Middle frontal gyrus (tissue), 1 donor: ENCODE measurements at regions not wholly inside any gene's neighbourhood (a gene's known extent, or its start where the extent isn't known, plus 50 kb on each side); places are given as distances from the start of the nearest gene placed in this dataset.

ENCODE experiments used
- DNase-seq: peaks from one replicate; pipeline ENCODE4 v3.0.0-alpha.2; 2015; ENCODE audit warnings: low spot score; ENCODE audit errors: extremely low spot score

DNA sequence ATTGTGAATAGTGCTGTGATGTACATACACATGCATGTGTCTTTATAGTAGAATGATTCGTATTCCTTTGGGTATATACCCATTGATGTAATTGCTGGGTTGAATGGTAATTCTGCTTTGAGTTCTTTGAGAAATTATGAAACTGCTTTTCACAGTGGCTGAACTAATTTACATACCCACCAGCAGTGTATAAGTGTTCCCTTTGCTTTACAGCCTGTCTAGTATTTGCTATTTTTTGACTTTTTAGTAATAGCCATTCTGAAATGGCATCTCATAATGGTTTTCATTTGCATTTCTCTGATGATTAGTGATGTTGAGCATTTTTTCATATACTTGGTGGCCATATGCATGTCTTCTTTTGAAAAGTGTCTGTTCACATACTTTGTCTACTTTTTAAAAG, 54.5 kb upstream of the FAM78B start:
- DNase-seq, result no peak

DNA sequence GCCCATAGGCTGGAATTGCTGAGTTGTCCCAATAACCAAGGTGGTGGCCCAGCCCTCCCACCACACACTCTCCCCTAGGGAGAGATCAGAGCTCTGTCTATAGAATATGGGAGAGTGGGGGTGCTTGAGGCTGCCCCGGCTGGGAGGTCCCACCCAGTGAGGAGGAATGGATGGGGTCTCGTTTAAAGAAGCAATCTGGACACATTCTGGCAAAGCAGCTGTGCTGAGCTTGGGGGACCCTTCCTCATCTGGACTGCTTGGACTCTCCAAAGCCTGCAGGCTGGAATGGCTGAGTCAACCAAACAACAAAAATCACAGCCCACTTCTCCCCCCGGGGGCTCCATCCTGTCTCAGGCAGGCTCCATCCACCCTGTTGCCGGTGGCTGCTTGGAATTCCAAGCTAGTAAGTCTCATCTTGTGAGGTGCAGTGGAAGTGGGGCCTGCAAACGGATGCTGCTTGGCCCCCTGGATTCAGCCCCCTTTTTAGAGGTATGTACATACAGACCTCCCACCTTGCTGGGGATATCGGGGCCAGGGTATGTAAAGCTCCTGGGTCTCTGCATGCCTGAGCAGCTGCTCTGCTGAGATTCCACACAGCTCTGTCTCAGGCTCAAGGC, 67.1 kb upstream of the FAM78B start:
- DNase-seq, result no peak

DNA sequence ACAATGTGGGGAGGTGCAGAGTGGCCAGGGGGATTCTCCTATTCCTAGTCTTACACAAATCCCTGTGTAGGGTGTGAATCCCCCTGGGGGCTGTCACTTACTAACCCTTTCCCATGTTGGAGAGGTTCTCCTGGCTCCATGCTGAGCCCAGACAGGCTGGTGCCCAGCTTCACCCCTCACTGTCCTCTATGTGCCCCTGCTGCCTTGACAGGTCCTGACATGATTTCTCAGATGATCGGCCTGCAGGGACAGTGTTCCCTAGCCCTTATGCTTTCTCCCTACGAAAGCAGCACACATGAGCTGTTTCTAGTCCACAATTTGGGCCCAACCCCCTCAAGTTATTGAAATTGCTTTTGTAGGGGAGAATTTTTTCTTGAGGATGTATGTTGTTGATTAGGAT, 68.9 kb upstream of the FAM78B start:
- DNase-seq, result no peak

DNA sequence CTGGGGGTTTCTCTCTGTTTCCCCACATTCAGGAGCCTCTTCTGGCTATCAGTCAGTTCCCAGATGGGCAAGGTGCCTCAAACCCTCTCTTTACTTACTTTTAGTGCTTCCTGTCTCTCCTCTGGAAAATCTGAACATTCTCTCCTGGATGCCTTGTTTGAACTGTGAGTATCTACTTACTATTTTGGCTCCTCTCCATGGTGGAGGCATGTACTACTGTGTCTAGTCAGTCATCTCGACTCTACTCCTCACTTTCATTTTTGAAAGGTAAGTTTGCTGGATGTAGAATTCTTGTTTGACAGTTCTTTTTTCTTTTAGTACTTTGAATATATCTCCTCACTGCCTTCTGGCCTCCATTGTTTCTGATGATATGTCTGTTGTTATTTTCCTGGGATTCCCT, 70.9 kb upstream of the FAM78B start:
- DNase-seq, result no peak

DNA sequence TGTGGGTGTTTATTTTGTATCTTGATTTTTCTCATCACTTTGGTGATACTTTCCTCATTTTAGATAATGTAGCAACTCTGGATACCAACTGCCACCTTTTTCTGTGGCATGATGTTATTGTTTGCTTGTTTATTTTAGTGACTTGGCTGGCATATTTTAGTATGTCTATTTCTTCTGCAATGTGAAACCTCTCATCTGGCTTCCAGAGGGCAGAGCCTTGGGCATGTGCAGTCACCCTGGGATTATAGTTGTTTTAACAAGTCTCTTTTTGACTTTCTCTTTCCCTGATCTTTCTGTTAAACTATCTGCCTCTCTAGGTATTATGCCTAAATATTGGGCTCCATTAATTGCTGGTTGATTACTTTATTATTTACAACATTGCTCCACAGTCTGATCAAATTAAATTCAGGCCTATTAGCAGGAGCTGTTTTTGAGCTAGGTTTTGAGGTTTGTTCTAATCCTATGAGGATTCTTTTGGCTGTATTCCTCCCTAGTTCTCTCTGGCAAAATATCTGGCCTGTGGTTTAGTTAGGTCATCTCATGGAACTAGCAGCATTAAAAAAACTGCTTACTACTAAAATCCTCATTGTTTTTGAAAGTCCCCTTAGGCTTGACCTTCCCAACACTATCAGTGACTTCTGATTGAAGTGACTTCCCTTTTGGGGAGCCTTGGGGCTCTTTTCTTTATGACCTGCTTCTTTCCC, 86.4 kb upstream of the FAM78B start:
- no peak for DNase-seq

DNA sequence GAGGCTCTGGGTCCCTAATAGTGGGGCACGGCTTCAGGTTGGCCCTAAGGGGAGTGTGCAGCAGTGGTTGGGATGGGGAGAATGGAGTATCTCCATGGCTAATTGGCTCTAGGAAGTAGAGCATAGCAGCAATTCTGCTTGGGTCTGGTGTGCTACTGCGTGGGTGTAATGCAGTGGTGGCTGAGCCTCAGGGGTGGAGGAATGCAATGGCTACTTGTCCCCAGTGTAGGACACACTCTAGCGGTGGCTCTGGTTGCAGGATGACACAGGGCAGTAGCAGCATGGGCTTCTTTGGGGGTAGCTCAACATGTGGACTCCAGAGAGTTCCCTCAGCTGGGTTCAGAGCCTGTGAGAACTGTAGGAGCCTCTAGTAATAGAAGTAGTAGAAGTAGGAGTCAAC, 91.2 kb upstream of the FAM78B start:
- no peak for DNase-seq

DNA sequence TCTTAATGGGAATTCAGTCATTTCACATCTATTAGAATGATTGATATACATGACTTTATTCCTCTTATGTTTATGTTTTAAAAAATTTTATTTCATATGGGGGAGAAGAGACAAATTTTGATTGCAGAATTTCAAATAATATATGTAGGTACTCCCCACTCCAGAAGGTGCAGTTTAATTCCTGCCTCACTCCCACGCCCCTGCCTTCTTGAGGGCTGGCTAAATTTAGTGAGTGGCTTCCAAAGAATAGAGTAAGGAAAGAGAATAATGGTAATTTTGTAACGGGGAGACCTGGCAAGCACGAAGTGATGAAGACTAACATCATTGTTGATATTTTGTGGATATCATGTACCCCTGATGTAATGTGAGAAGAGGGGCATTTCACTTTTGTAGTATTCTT, 94.7 kb upstream of the FAM78B start:
- no peak for DNase-seq

DNA sequence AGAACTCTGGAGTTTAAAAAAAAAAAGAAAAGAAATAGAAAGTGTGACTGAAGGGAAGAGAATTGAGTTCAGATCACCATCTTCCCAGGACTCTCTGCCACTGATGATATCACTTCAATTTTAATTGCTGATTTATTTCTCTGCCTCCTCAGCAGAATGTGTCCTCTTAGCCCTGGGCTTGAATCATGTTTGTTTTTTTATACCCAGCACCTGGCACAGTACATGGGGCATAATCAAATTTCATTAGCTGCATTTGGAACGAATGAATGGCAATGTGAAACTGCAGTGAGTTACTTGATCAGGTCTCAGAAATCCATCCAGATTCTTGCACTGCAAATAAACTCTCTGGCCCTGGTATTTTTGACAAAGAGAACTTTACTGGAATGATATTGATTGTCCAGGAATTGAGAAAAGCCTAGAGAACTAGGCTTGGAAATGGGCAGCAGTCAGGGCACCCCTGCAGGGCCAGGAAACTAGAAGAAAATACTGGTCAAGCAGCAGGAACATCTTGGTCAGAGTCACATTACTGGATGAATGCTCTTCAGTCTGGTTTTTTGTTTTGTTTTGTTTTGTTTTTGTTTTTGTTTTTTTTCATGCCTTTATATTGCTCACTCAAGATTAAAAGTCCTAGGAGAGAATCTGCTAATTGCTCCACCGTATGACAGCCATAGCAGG, 103.8 kb upstream of the FAM78B start:
- no peak for DNase-seq

DNA sequence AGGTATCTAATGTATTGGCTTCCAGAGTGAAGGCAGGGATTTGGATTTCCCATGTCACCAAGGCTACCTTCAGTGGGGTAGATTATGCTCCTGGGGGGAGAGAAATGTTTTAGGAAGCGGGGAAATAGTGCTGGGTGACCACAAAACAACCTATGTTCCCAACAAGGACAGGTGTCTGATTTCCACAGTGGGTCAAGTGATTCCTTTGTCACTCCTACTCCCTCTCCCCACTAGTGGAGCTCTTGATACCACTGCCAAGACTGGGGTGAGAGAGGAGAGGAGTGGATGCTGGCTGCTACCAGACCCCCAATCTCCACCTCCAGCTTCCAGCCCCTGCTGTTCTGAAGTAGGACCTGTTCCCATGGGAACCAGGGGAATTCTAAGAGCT, 104.3 kb upstream of the FAM78B start:
- no peak for DNase-seq

DNA sequence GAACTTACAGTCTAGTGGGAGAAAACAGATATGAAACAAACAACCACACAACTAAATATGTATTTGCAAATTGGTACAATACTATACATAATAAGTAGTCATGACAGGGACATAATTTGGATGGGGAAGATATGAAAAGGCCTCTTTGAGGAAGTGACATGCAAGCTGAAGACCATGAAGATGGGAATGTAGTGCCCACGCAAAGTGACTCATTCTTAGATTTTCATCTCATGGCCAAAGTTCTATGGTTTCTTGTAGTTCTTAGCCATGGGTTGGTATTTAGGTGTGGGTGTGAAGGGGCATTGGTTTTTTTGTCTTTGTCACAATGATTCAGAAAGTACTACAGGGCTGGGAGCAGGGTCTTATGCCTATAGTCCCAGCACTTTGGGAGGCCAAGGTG, 105.4 kb upstream of the FAM78B start:
- no peak for DNase-seq

DNA sequence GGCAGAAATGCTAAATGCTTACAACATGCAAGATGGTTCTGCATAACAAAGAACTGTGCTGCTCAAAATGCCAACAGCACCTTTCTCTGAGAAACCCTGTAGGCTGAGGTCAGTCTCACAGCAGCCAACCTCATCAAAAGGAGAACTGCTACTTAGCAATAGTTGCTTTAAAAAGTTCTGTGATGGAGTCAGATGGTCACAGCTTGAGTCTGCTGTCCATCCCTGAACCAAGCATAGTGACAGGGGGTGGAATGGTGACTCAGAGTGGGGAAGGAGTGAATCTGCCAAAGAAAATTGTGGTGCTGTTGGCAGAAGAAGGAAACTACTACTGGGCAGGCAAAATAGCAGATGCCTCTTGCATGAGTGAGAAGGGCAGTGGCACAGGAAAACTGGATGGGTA, 106.0 kb upstream of the FAM78B start:
- DNase-seq, result no peak

DNA sequence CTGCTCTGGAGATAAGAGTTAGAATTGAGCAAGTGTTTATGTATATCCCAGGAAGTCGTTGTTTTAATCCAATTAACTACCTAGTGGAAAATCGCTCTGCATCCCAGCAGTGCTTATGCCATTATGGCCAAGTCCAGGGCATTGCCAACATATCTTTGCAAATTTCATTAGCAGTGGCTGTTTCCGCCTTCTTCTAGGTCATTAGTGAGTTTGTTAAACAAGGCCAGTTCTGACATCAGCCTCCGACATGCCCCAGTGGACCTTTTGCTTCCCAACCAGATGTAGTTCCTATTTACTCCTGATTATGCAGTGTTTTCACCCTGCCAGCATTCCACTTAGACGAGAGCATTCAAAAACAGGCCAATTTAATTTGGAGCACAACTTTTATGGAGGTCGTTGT, 106.8 kb upstream of the FAM78B start:
- no peak for DNase-seq

DNA sequence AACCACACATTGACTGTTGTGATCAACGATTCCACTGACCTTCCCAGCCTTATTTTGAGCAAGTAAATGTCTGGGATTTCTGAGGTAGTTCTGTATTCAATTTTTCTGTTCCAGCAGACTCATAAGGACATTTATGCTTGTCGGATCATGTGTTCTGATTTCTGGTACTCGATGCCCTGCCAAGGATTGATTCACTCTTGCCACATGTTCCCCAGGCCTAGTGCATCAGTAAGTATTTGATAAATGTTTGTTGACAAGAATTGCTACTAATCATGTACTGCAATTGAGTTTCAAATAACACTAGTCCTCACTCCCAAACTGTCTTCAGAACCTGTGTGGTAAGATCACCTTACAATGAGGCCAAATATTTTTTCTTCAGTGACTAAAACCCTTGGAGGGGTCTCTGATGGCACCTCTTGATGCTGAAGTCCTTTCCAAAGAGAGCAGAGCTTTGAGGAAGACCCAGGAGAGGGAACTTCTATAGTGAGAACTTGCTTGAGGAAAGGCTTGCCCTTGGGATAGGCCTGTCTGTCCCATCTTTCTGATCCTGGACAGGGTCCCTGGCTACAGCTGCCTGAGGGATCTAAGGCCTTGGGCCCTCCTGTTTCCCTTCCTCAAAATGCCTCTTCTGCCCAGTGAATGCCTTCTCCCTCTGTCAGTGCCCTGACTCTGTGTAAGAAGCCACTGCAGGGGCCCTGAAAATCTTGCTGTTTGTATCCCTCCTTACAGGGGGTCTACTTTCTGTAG, 115.8 kb upstream of the FAM78B start:
- no peak for DNase-seq

DNA sequence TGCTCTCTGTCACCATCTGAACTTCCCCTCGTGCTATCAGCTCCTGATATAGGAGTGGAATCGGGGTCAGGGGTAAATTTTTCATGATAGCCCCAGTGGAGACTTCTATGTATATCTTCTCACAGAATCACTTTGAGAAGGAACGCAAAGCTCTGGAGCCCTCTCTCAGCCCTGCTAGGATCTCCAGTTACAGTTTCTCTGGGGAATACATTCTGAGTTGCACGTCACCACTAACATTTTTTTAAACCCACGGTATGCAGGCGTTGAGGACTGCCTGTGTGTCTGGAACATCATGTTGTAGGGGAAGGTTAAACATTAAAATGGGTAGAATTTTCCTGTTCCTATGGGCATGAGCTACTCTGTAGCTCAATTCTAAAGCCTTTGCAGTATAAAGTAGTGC, 116.4 kb upstream of the FAM78B start:
- DNase-seq, result no peak

DNA sequence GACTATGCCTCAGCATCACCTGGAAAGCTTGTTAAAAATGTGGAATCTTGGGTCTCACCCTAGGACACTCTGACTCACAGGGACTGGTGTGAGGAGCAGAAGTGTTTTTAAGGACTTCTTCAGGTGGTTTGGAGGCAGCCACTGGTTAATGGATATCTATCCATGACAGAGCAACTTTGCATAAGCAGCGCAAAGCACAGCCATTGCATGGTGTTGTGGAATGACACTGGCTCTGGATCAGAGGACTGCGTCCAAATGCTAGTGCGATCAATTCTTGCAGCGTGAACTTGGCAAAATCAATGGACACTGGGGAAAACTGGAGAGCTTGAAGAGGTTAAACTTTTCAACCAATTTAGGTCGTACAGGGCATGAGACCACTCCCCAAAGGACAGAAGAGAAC, 116.8 kb upstream of the FAM78B start:
- no peak for DNase-seq

DNA sequence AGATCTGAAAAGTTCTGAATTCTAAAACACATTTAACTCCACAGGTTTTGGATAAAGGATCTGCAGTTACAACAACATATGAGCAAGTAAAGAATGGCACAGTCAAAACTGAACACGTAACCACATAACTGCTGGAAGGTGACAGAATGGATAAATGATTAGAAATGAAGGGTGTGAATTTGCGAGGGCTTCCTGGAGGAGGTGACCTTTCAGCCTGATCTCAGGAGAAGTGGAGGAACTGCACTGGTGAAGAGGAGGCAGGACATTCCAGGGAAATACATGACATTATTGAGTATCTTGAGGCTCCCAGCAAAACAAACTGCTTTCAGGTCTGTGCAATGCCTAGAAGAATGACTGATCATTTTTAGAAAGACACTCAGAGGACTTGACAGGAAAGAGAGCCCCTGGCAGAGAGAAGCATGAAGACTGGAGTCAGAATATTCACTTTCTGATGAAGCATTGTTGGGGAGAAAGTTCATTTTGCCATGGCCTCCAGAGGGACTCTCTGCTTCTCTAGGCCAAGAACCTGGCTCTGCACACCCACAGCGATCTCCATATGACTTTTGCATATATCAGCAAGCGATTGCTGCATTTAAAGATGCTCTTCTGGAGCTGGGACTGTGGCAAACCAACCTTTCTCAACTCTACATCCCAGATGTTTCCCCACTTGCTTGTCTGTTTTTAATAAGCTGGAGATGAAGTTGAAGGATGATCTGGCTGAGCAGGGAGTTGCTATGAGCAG, 122.7 kb upstream of the FAM78B start:
- no peak for DNase-seq

DNA sequence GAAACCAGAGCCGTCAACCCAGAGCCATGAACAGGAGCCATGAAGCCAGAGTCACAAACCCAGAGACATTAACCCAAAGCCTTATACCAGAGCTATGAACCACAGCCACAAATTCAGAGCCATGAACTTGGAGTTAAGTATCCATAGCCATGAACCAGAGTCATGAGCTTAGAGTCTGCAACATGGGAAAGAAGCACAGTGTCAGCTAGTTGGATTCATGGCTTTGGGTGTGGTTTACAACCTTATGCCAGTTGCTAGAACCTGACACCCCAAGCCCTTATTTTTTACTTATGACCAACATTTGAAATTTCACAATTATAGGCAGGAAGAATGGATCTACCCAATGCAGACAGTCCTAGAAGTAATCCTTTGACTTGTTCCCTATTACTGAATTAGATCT, 128.9 kb upstream of the FAM78B start:
- DNase-seq, result no peak

DNA sequence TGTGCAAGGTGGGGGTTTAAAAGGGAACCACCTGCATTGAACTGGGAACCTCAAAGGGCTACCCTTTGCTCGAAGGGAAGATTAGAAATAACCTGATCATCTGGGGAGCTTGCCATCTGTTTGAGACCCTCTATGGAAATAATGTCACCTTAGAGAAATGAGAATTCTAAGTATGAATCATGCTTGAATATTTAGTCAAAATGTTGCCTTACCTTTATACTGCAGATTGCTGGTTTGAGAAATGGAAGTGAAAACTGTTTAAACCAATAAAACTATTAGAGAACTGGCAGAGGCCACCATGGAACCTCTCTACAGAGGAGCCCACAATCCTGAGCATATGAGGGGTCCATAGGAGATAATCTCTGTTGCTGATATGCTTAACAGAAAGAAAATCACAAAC, 131.2 kb upstream of the FAM78B start:
- DNase-seq, result no peak

DNA sequence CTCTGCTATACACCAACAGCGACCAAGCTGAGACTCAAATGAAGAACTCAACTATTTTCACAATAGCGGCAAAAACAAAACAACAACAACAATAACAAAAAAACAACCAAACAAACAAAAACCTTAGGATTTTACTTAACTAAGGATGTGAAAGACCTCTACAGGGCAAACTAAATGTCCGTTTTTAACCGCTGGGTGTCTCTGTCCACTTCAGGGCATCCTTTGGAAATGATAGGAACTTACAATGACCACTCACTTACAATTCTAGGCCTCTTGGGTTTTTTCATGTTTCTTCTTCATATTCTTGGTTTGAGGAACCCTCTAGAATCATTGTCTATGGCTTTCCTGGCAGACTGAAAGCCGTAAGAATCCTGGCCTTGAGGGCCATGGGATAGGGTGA, 134.0 kb upstream of the FAM78B start:
- no peak for DNase-seq

DNA sequence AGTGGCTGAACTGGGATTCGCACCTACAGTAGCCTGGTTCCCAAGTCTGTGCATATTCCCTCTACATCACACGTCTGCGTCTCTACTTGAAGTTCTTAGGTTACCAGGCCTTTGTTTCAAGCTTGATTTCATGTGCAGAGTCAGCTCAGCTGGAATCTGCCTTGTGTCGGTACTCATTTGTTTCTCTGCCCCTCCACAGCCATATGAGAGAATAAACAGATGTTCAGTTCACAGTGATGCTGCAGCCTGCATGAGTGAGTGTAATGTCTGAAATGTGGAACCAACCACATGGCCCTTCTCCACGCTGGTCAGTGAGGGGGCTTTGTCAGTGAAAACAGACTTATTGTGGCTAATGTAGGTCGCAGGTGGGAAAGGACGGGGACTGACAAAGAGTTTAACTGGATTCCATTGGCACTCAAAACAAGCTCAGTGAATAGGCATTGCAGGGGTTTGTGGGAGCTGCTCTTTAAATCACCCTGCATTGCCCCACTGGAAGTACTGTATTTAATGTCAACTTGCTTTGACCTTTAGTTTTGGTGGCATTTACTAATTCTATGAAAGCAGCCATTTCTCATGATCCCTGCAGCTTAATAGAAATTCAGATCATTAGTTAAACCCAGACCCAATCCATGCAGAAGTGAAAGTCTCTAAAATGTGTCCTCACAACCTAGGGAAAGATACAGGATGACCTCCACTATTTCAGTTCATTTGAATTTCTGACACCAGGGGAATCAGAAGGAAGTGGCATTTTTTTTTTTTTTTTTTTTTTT, 136.4 kb upstream of the FAM78B start:
- no peak for DNase-seq

DNA sequence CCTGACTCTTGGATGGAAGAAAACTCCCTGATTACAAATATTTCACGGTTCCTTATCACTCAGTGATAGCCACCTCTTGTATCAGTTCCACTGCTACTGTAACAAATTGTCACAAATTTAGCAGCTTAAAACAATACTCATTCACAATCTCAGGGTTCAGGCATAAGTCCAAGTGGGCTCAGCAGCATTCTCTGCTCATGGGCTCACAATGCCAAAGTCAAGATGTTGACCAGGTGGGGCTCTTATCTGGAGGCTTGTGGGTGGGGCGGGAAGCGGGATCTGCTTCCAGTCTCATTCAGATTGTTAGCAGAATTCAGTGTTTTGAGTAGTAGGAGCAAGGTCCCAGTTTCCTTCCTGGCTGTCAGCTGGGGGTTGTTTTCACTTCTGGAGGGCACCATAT, 137.3 kb upstream of the FAM78B start:
- DNase-seq, result no peak
